ENCODE measurements at regions not wholly inside any gene's neighbourhood (a gene's known extent, or its start where the extent isn't known, plus 50 kb on each side); places are given as distances from the start of the nearest gene placed in this dataset.
"Not testable (repeated sequence)": the region's sequence is repeated elsewhere in the genome, so short reads cannot be mapped to it uniquely, and the experiment has no call there.

GRCh38 chr13:24973102-24973501 is 122.8 kb upstream of the PABPC3 start:
- not testable (repeated sequence) for TF ChIP-seq CTCF (optimal IDR thresholded peaks at IDR 0.05 in 1 of 3, IDR thresholded peaks at IDR 0.05 in 1 of 3, conservative IDR thresholded peaks at IDR 0.05 in 1 of 3; ENCODE audit: extremely low read depth in 1 of 3, insufficient read depth in 2 of 3, low read length in 3 of 3); EZH2 (IDR thresholded peaks at IDR 0.05; ENCODE audit: low read length)
